ENCODE measurements at regions not wholly inside any gene's neighbourhood (a gene's known extent, or its start where the extent isn't known, plus 50 kb on each side); places are given as distances from the start of the nearest gene placed in this dataset.
"Not testable (repeated sequence)": the region's sequence is repeated elsewhere in the genome, so short reads cannot be mapped to it uniquely, and the experiment has no call there.

DNA sequence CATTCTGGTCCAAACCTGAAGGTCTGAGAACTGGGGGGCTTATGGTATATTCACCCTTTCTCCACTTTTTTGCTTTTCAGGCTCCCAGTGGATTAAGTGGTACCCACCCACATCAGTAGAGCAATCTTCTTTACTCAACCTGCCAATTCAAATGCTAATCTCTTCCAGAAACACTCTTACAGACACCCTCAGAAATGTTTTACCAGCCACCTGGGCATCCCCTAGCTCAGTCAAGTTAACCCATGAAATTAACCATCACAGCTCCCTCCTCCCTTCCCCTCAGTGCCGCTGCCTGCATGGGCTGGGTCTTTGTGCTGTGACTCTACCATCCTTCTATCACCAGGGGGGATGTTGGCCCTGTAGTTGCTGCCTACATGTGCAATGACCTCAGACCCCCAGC, 398.7 kb downstream of the BUD13 start:
- H3K27me3 Mint-ChIP-seq = peaks cover 11 to 34% of the 10 kb centered on the region in 2 donors
- H3K9me3 Mint-ChIP-seq = peaks cover under 1 to 2% of the 10 kb centered on the region in 2 donors
- H3K36me3 Mint-ChIP-seq (ENCODE audit: insufficient read depth) = peaks cover 3% of the 10 kb centered on the region
- DNase-seq (no peak), ATAC-seq (replicated peaks) (no peak)
- no peak overlapping the region for H3K27ac Mint-ChIP-seq
- H3K4me3 Mint-ChIP-seq = no peak overlapping the region
- H3K4me1 Mint-ChIP-seq (ENCODE audit: low read depth in 2 of 2) = no peaks in the 10 kb centered on the region

DNA sequence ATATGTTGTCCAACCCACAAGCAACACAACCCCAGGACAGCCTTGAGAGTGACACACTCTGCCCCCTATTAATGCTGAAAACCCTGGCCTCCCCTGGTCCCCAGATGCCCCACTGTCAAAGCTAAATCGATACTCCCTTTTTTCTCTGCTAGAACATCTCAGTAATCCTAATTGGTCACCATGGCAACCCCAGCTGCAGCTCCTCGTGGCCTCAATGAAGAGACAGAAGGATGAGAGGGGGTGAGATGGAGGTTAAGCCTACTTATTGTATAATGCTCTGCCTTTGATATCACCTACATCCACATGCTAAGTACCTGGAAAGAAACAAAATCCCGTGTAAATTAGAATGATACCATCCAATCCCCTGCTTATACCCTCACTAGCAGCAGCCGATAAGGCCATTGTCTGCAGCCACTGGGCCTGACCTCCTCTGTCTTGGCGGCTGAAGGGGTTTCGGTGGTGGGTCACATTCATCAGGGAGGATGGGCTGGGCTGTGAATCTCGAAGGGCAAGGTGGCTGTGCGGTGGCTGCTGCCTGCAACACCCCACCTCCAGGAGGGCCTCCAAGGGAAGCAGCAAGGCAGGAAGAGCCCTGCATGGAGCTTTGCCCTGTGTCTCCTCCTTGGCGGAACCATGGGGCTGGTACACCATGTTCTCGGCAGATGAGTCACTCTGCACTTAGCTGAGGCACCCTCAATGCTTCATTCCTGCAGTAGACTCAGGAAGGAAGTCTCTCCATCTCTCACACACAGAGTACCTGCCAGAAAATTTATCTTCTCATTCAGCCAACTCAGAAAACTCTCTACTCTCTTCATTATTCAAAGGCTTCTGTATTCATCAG, 399.5 kb downstream of the BUD13 start:
- Mint-ChIP-seq H3K27ac (no peak overlapping the region), H3K4me3 (no peak overlapping the region), H3K36me3 (ENCODE audit: insufficient read depth) (peaks cover 3% of the 10 kb centered on the region), H3K27me3 (peaks cover 6 to 28% of the 10 kb centered on the region in 2 donors), H3K9me3 (no peaks in the 10 kb centered on the region), H3K4me1 (ENCODE audit: low read depth in 2 of 2) (no peaks in the 10 kb centered on the region)
- DNase-seq = no peak
- ATAC-seq (replicated peaks) = no peak

DNA sequence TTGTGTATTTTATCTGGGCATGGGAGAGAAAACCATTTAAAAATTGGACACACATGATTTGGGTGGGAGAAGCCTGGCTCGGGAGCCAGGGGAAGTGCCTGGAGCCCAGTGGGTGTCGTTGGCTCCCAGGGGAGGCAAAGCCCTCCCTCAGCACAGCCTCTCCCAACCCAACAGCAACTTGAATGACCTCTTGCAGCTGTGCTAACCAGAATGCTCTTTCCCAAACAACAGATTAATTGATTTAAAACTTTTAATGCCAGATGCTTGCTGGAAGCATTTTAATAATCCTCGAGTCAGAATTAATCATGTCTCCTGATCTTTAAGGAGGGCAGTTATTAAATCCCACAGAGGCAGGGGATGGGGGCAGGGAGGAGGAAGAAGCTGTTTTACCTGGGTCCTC, 401.6 kb downstream of the BUD13 start:
- DNase-seq = no peak
- Mint-ChIP-seq H3K36me3 (ENCODE audit: insufficient read depth) (peaks cover 3% of the 10 kb centered on the region), H3K4me1 (ENCODE audit: low read depth in 2 of 2) (no peaks in the 10 kb centered on the region), H3K27ac (no peak overlapping the region), H3K4me3 (no peak overlapping the region), H3K27me3 (peaks cover 6 to 15% of the 10 kb centered on the region in 2 donors), H3K9me3 (no peaks in the 10 kb centered on the region)
- no peak for ATAC-seq (replicated peaks)

DNA sequence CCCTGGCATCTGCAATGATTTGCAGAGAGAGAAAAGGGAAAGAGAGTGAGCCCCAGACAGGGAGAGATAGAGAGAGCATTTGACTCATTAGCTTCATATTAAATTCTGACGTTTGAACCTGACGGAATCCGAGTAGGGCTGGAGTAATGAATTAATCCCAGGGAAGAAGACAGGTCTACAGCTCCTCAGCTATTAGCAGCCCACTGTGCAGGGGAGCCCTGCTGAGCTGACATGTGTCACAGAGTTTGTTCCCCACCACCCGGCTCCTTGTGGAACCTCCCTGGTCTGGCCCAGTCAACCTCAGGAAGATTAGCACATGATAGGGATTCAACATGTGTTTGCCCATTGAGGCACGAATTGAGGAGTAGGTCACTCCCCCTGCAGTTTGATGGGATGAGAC, 404.0 kb downstream of the BUD13 start:
- Mint-ChIP-seq H3K27me3 (peaks cover 0 to 11% of the 10 kb centered on the region in 2 donors), H3K9me3 (no peaks in the 10 kb centered on the region), H3K36me3 (ENCODE audit: insufficient read depth) (no peaks in the 10 kb centered on the region), H3K4me1 (ENCODE audit: low read depth in 2 of 2) (no peaks in the 10 kb centered on the region), H3K4me3 (no peak overlapping the region), H3K27ac (no peak overlapping the region)
- DNase-seq = no peak
- ATAC-seq (replicated peaks) = no peak

DNA sequence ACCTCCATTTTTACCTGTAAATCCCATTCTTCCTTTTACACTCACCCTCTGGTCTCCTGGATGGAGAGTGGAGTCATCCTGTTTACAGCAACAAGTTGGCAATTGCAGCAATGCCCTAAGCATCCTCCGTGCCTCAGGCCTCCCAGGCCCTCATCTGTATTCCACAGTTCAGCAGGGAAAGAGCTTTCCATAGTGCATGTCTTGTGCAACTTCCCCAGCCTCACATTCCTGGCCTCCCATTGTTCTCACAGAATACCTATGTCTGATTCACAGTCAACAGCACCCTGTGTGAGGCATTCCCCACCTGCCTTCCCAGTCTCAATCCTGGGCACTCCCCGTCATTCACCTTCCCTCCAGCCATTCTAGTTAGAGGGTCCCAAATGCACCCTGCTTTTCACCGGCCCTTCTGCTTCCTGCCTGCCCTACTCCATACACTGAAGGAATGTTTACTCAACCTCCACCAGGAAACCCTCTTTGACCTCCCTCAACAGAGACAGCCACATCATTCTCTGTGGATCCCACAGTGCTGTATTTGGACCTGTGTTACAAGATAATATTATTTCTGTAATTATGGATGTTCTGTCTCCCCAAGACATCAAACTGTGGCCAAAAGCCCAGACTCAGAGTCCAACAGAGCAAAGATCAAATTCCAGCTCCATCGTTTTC, 405.7 kb downstream of the BUD13 start:
- Mint-ChIP-seq H3K9me3 (no peaks in the 10 kb centered on the region), H3K36me3 (ENCODE audit: insufficient read depth) (no peaks in the 10 kb centered on the region), H3K4me3 (no peak overlapping the region), H3K4me1 (ENCODE audit: low read depth in 2 of 2) (no peaks in the 10 kb centered on the region), H3K27me3 (peaks cover 0 to 11% of the 10 kb centered on the region in 2 donors), H3K27ac (no peak overlapping the region)
- DNase-seq (no peak), ATAC-seq (replicated peaks) (no peak)

DNA sequence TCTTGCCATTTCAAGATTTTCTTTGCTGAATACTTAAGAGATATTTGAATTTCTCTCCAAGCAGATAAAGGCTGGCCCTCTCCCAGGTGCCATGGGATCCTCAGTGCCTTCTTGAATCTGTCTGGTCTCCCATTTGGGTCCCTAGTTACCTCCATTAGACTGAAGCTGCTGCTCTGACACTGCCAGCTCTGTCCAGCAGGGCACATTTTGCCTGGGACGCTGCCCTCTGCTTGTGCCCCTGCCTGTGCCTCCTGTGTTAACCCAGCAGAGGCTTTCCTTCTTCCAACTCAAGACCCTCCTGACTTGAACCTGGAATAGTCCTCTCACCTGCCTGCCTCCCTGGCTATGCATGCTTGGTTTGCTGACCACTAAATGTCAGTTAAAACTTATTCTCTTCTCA, 406.3 kb downstream of the BUD13 start:
- H3K27me3 Mint-ChIP-seq = peaks cover 0 to 14% of the 10 kb centered on the region in 2 donors

DNA sequence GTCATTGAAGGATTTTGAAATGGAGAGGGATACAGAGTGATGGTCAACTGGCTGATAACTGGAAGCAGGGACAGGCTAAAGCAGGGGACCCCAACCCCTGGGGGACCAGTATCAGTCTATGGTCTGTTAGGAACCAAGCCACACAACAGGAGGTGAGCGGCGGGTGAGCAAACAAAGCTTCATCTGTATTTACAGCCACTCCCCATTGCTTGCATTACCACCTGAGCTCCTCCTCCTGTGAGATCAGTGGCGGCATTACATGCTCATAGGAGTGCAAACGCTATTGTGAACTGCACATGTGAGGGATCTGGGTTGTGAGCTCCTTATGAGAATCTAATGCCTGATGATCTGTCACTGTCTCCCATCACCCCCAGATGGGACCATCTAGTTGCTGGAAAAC, 407.9 kb downstream of the BUD13 start:
- H3K27me3 Mint-ChIP-seq = peaks cover 5 to 29% of the 10 kb centered on the region in 2 donors
- not testable (repeated sequence) for H3K9me3 Mint-ChIP-seq; H3K27ac Mint-ChIP-seq; H3K4me3 Mint-ChIP-seq; ATAC-seq (replicated peaks); H3K36me3 Mint-ChIP-seq (ENCODE audit: insufficient read depth); H3K4me1 Mint-ChIP-seq (ENCODE audit: low read depth in 2 of 2); DNase-seq

More for the DNA sequence above, 406.3 kb downstream of the BUD13 start:
- Mint-ChIP-seq H3K4me3 (no peak overlapping the region), H3K27ac (no peak overlapping the region), H3K4me1 (ENCODE audit: low read depth in 2 of 2) (no peaks in the 10 kb centered on the region), H3K36me3 (ENCODE audit: insufficient read depth) (no peaks in the 10 kb centered on the region), H3K9me3 (no peaks in the 10 kb centered on the region)
- ATAC-seq (replicated peaks) (no peak), DNase-seq (no peak)

DNA sequence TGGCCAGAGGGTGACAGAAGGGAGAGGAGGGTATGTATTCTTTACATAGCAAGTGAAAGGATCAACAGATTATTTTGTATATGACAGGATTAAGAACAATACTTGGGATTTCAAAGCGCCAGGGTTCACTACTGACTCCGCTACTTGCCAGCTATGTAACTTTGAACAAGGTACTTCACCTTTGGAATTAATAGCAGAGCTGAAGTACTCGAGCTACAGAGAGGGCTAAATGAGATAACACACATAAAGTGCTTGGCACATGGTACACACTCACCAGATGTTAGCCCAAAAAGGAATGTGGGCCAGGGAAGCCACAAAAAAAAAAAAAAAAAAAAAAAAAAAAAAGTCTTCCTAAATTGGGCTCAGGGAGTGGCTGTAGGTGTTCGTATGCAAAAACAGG, 408.4 kb downstream of the BUD13 start:
- no peaks in the 10 kb centered on the region for H3K9me3 Mint-ChIP-seq
- DNase-seq (no peak), ATAC-seq (replicated peaks) (no peak)
- no peaks in the 10 kb centered on the region for H3K4me1 Mint-ChIP-seq (ENCODE audit: low read depth in 2 of 2)
- H3K4me3 Mint-ChIP-seq = no peak overlapping the region
- H3K27me3 Mint-ChIP-seq = peaks cover 10 to 34% of the 10 kb centered on the region in 2 donors
- H3K36me3 Mint-ChIP-seq (ENCODE audit: insufficient read depth) = no peaks in the 10 kb centered on the region
- H3K27ac Mint-ChIP-seq = no peak overlapping the region

DNA sequence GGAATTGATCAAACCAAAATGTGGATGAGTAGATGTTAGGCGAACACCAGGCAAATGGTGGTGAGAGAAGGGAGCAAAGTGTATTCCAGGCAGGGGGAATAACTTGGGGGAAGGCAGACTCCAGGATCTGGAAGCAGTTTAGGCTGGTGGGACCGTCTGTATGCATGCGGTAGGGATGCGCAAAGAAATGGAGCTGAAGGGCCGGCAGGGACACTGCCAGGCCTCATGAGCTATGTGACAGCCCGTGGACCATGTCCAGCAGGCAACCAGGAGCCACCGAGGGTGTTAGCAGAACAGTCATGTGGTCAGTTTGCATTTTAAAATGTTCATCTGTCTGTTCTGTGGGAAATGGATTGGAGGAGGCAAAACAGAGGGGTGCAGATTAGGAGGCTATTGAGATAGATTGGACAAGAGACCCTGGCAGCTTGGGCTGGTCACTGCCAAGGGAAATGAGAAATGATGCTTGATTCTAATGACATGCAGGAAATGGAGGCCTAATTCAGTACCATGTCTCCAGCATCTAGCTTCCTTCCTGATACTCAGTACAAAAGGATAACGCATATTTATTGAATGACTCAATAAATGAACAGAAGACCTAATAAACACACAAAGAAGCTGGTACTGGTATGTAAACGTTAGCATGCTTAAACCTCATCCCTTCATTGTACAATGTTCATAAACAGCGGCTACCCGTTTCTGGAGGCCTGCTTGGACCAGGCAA, 412.4 kb downstream of the BUD13 start:
- H3K4me3 Mint-ChIP-seq = no peak overlapping the region
- no peaks in the 10 kb centered on the region for H3K36me3 Mint-ChIP-seq (ENCODE audit: insufficient read depth)
- no peak for ATAC-seq (replicated peaks)
- H3K4me1 Mint-ChIP-seq (ENCODE audit: low read depth in 2 of 2) = no peaks in the 10 kb centered on the region
- peaks cover 16 to 36% of the 10 kb centered on the region in 2 donors for H3K27me3 Mint-ChIP-seq
- H3K27ac Mint-ChIP-seq = no peak overlapping the region
- H3K9me3 Mint-ChIP-seq = no peaks in the 10 kb centered on the region
- DNase-seq = no peak

DNA sequence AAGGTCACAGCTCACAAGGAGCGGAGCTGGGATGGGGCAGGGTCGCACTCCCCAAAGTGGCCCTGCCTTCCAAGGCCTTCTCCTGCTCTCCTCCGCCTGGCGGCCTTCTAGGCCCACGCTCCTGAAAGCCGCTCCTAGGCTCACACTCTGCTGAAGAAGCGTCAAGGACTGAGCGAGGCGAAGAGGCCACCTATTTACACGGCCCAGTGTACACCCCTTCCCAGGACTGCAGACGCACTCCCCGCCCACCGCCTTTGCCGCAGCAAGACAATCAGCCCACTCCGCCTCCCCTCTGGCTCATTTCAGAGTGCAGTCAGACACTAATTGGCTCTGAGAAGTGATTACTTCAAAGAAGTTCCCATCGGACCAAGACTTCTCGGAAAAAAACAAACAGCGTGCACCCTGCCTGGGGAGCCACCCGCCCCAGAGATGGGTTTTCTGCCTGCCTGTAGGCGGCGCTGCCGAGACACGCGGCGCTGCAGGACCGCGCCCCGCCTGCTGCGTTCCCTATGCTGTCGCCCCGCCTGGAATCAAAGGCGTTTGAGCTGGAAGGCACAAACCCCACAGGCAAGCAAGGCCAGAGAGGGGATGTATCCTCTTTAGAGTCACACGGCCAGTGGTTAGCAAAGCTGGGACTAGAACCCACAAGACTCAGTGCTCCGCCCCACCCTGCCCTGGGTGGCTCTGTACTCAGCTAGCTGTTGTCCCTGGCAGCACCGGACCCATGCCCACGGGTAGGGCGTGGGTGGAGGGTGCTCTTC, 414.8 kb downstream of the BUD13 start:
- no peak for DNase-seq
- H3K36me3 Mint-ChIP-seq (ENCODE audit: insufficient read depth) = no peaks in the 10 kb centered on the region
- H3K9me3 Mint-ChIP-seq = no peaks in the 10 kb centered on the region
- no peak overlapping the region for H3K4me3 Mint-ChIP-seq
- no peaks in the 10 kb centered on the region for H3K4me1 Mint-ChIP-seq (ENCODE audit: low read depth in 2 of 2)
- no peak for ATAC-seq (replicated peaks)
- H3K27me3 Mint-ChIP-seq = peaks cover 16 to 36% of the 10 kb centered on the region in 2 donors
- H3K27ac Mint-ChIP-seq = no peak overlapping the region

DNA sequence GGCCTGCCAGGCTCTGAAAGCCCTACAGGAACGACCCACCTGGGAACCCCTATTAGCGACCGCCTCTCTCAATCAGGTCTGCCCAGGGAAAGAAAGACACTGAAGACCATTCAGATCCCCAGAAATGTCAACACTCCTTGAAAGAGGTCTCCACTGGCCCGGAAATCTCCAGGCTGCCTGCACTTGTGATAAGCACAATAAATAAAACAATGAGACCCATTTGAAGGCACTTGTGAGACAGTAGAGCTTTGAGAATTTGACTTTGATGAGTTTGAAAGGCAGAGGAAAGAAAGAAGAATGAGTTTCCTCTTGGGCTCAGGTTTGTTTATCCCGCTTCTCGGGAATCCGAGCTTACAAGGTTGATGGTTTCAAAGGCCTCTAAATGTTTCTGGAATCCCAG, 416.3 kb downstream of the BUD13 start:
- no peaks in the 10 kb centered on the region for H3K4me1 Mint-ChIP-seq (ENCODE audit: low read depth in 2 of 2)
- H3K4me3 Mint-ChIP-seq = no peak overlapping the region
- peaks cover 16 to 42% of the 10 kb centered on the region in 2 donors for H3K27me3 Mint-ChIP-seq
- ATAC-seq (replicated peaks) (no peak), DNase-seq (no peak)
- H3K27ac Mint-ChIP-seq = no peak overlapping the region
- H3K9me3 Mint-ChIP-seq = peaks cover 0 to 8% of the 10 kb centered on the region in 2 donors
- H3K36me3 Mint-ChIP-seq (ENCODE audit: insufficient read depth) = no peaks in the 10 kb centered on the region

DNA sequence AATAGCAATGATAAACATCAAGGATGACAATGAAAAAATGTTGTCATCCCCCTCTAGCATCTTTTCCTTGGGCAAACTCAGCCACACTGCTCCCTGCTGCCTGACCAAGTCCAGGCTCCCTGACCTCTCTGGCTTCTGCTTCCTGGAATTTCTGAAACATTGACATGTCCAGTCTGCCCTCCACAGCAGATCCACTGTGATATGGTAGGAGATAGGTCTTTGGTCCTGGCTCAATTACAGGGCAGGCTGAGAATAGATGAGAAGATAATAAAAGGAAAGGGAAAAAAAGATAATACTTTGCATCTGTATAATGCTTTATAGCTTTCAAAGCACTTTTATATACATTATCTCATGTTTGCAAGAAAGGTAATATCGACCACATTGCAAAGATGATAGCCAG, 417.7 kb downstream of the BUD13 start:
- no peak overlapping the region for H3K27ac Mint-ChIP-seq
- H3K9me3 Mint-ChIP-seq = peaks cover 0 to 8% of the 10 kb centered on the region in 2 donors
- ATAC-seq (replicated peaks) = no peak
- H3K36me3 Mint-ChIP-seq (ENCODE audit: insufficient read depth) = no peaks in the 10 kb centered on the region
- H3K4me3 Mint-ChIP-seq = no peak overlapping the region
- H3K27me3 Mint-ChIP-seq = peaks cover 13 to 28% of the 10 kb centered on the region in 2 donors
- H3K4me1 Mint-ChIP-seq (ENCODE audit: low read depth in 2 of 2) = no peaks in the 10 kb centered on the region
- no peak for DNase-seq

DNA sequence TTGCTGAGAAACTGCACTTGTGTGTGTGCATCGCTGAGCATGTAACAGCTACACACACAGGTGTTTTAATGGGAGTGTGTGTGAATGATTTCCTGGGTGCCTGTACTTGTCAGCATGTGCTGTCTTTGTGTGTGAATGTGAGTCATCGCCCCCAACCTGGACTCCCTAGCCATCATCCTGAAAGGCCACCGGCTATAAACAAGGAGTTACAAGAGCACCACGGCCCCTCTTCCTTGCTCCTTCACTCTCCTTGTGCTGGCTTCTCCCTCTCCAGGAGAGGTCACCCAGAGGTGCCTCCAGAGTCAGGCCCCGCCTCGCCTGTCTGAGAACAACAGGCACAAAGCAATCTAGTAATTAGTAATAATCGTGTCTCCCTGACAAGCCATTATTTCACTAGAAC, 419.2 kb downstream of the BUD13 start:
- Mint-ChIP-seq H3K9me3 (peaks cover 2 to 8% of the 10 kb centered on the region in 2 donors), H3K4me3 (no peak overlapping the region), H3K4me1 (ENCODE audit: low read depth in 2 of 2) (no peaks in the 10 kb centered on the region), H3K27me3 (peaks cover 14 to 21% of the 10 kb centered on the region in 2 donors), H3K36me3 (ENCODE audit: insufficient read depth) (no peaks in the 10 kb centered on the region), H3K27ac (no peak overlapping the region)
- no peak for ATAC-seq (replicated peaks)
- no peak for DNase-seq

Measured in effector memory CD8-positive, alpha-beta T cell (primary cell).